ENCODE measurements at regions not wholly inside any gene's neighbourhood (a gene's known extent, or its start where the extent isn't known, plus 50 kb on each side); places are given as distances from the start of the nearest gene placed in this dataset.

DNA sequence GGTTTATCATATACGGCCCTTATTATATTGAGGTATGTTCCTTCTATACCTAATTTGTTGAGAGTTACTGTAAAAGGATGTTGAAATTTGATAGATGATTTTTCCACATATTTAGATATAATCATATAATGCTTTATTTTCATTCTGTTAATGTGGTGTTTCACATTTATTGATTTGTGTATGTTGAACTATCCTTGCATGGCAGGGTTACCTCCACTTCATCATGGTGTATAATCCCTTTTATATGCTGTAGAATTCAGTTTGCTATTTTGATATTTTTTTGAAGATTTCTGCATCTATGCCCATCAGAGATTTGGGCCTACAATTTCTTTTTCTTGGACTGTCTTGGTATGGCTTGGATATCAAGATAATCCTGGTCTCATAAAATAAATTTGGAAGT, 355.5 kb downstream of the EDEM1 start:
- no peaks in the 10 kb centered on the region for H3K36me3 Mint-ChIP-seq (ENCODE audit: low read depth)
- H3K9me3 Mint-ChIP-seq, result peaks cover 29% of the 10 kb centered on the region
- no peaks in the 10 kb centered on the region for H3K27me3 Mint-ChIP-seq (ENCODE audit: low read depth, poor library complexity)
- no peak overlapping the region for H3K4me3 Mint-ChIP-seq
- no peak for DNase-seq
- no peak overlapping the region for H3K27ac Mint-ChIP-seq
- TF ChIP-seq, protein P1, sequence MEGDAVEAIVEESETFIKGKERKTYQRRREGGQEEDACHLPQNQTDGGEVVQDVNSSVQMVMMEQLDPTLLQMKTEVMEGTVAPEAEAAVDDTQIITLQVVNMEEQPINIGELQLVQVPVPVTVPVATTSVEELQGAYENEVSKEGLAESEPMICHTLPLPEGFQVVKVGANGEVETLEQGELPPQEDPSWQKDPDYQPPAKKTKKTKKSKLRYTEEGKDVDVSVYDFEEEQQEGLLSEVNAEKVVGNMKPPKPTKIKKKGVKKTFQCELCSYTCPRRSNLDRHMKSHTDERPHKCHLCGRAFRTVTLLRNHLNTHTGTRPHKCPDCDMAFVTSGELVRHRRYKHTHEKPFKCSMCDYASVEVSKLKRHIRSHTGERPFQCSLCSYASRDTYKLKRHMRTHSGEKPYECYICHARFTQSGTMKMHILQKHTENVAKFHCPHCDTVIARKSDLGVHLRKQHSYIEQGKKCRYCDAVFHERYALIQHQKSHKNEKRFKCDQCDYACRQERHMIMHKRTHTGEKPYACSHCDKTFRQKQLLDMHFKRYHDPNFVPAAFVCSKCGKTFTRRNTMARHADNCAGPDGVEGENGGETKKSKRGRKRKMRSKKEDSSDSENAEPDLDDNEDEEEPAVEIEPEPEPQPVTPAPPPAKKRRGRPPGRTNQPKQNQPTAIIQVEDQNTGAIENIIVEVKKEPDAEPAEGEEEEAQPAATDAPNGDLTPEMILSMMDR (IDR thresholded peaks at IDR 0.05), result no peak
- no peaks in the 10 kb centered on the region for H3K4me1 Mint-ChIP-seq

DNA sequence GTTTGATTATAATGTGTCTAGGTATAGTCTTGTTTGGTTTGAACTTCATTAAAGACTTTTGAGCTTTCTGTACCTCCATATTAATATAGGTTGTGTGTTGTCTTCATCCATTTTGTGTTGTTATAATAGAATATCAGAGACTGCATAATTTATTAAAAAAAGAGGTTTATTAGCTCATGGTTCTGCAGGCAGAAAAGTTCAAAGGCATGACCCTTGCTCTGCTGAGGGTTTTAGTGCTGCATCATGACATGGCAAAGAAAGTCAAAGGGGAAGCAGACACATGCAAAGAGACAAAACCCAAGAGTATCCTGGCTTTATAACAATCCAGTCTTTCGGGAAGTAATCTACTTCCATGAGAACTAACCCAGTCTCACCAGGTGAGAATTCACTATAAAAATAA, 358.2 kb downstream of the EDEM1 start:
- no peak overlapping the region for H3K4me3 Mint-ChIP-seq
- no peaks in the 10 kb centered on the region for H3K27me3 Mint-ChIP-seq (ENCODE audit: low read depth, poor library complexity)
- no peaks in the 10 kb centered on the region for H3K4me1 Mint-ChIP-seq
- no peak overlapping the region for H3K27ac Mint-ChIP-seq
- no peaks in the 10 kb centered on the region for H3K36me3 Mint-ChIP-seq (ENCODE audit: low read depth)
- H3K9me3 Mint-ChIP-seq, result peaks cover 29% of the 10 kb centered on the region
- TF ChIP-seq, protein P1 (IDR thresholded peaks at IDR 0.05), result no peak
- DNase-seq, result no peak

DNA sequence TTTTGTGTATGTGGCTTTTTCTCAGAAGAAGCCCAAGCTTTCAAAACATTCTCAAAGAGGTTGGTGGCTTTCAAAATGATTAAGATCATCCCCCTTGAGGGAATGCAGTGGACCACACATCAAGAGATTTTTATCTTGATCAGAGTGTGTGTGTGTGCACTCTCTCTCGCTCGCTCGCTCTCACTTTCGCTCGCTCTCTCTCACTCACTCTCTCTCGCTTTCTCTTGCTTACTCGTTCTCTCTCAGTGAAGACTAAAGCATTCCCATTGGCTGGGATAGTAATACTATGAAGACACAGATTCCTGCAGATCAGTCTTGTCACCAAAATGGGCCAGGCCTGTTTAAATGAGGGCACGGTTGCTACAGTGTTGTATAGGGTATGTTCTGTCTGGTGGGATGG, 365.7 kb downstream of the EDEM1 start:
- H3K4me1 Mint-ChIP-seq, result no peaks in the 10 kb centered on the region
- no peak overlapping the region for H3K4me3 Mint-ChIP-seq
- H3K27ac Mint-ChIP-seq, result peak overlapping the region; percentile 41
- DNase-seq, result no peak
- no peaks in the 10 kb centered on the region for H3K36me3 Mint-ChIP-seq (ENCODE audit: low read depth)
- TF ChIP-seq, protein P1 (IDR thresholded peaks at IDR 0.05), result no peak
- H3K9me3 Mint-ChIP-seq, result no peaks in the 10 kb centered on the region
- H3K27me3 Mint-ChIP-seq (ENCODE audit: low read depth, poor library complexity), result no peaks in the 10 kb centered on the region

DNA sequence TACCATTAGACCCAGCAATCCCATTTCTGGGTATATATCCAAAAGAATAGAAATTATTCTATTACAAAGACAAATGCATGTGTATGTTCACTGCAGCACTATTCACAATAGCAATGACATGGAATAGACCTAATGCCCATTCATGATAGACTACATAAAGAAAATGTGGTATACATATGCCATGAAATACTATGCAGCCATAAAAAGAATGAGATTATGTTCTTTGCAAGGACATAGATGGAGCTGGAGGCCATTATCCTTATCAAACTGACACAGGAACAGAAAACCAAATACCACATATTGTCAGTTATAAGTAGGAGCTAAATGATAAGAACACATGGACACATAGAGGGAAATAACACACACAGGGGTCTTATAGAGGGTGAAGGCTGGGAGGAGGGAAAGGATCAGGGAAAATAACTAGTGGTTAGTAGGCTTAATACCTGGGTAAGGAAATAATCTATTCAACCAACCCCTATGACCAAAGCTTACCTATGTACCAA, 366.8 kb downstream of the EDEM1 start:
- Mint-ChIP-seq H3K4me3 (no peak overlapping the region), H3K36me3 (ENCODE audit: low read depth) (no peaks in the 10 kb centered on the region), H3K27me3 (ENCODE audit: low read depth, poor library complexity) (no peaks in the 10 kb centered on the region), H3K9me3 (no peaks in the 10 kb centered on the region), H3K27ac (no peak overlapping the region), H3K4me1 (no peaks in the 10 kb centered on the region)
- TF ChIP-seq, protein P1 (IDR thresholded peaks at IDR 0.05), result no peak
- no peak for DNase-seq

DNA sequence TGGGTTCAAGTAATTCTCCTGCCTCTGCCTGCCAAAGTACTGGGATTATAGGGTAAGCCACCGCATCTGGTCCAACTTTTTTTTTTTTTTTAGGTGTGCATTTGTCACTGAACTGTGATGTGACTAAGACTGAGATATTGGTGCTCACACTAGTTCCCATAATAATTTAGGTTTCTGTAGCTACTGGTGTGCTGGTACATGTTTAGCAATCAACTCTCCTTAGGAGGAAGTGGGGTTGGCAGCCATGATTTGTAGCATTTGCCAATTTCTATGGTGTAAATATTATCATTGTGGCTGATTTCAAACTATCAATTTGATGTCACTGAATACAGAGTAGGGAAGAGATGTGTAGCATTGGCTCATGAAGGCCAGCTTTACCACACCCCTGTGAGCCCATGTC, 372.7 kb downstream of the EDEM1 start:
- Mint-ChIP-seq H3K4me1 (no peaks in the 10 kb centered on the region), H3K36me3 (ENCODE audit: low read depth) (no peaks in the 10 kb centered on the region), H3K4me3 (no peak overlapping the region), H3K27ac (no peak overlapping the region), H3K9me3 (no peaks in the 10 kb centered on the region), H3K27me3 (ENCODE audit: low read depth, poor library complexity) (peaks cover 3% of the 10 kb centered on the region)
- DNase-seq, result no peak
- TF ChIP-seq, protein P1 (IDR thresholded peaks at IDR 0.05), result no peak

DNA sequence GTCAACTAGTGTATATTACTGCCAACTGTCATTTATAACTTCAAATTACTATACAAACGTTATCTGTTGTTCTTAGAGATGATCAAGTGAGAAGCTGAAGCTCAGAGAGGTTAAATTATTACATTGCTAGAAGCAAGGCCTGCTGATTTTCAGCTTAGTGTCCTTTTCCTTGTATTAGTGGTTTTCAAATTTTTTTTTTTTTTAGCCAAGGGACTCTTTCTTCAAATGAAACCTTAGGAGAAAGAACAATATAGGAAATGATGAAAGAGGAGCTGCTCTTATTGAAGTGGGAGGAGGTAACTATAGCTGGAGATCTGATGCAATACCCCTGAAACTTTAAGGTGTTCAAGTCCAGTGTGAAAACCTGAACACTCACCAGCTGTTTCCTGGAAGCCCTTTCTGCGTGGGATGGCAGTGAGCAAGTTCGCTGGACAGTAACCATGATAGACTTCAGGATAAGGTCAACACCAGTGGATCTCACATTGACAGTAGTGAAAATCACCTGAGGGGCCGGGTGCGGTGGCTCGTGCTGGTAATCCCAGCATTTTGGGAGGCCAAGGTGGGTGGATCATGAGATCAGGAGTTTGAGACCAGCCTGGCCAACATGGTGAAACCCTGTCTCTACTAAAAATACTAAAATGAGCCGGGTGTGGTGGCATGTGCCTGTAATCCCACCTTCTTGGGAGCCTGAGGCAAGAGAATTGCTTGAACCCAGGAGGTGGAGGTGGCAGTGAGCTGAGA, 376.2 kb downstream of the EDEM1 start:
- Mint-ChIP-seq H3K27me3 (ENCODE audit: low read depth, poor library complexity) (peaks cover 3% of the 10 kb centered on the region), H3K9me3 (no peaks in the 10 kb centered on the region), H3K27ac (no peak overlapping the region), H3K4me3 (no peak overlapping the region), H3K36me3 (ENCODE audit: low read depth) (no peaks in the 10 kb centered on the region), H3K4me1 (no peaks in the 10 kb centered on the region)
- TF ChIP-seq, protein P1 (IDR thresholded peaks at IDR 0.05), result no peak
- DNase-seq, result no peak

Data from nephron progenitor cell (in vitro differentiated cells).